ENCODE measurements at regions not wholly inside any gene's neighbourhood (a gene's known extent, or its start where the extent isn't known, plus 50 kb on each side); places are given as distances from the start of the nearest gene placed in this dataset.
"Not testable (repeated sequence)": the region's sequence is repeated elsewhere in the genome, so short reads cannot be mapped to it uniquely, and the experiment has no call there.

GRCh38 chr13:63274772-63275171 is 1859.1 kb upstream of the PCDH20 start:
- no peak for DNase-seq (ENCODE audit: low read depth)
- TF ChIP-seq CTCF (conservative IDR thresholded peaks at IDR 0.05; ENCODE audit: control insufficient read depth, insufficient read depth, low read depth, low read length): no peak
- no peak overlapping the region for H3K4me3 ChIP-seq (ENCODE audit: control insufficient read depth, low read depth, low read length)

- H3K4me3 ChIP-seq (ENCODE audit: control insufficient read depth, low read depth, low read length): no peak overlapping the region
- no peak for DNase-seq (ENCODE audit: low read depth)
- TF ChIP-seq CTCF (conservative IDR thresholded peaks at IDR 0.05; ENCODE audit: control insufficient read depth, insufficient read depth, low read depth, low read length): no peak
Measured at GRCh38 chr13:63249411-63250187, 1834.0 kb upstream of the PCDH20 start.

GRCh38 chr13:63236667-63237396 is 1821.2 kb upstream of the PCDH20 start:
- not testable (repeated sequence) for DNase-seq (ENCODE audit: low read depth)

GRCh38 chr13:63218596-63218995 is 1802.9 kb upstream of the PCDH20 start:
- not testable (repeated sequence) for H3K4me3 ChIP-seq (ENCODE audit: control insufficient read depth, low read depth, low read length); DNase-seq (ENCODE audit: low read depth)

More at GRCh38 chr13:63236667-63237396, 1821.2 kb upstream of the PCDH20 start:
- not testable (repeated sequence) for H3K4me3 ChIP-seq (ENCODE audit: control insufficient read depth, low read depth, low read length)

GRCh38 chr13:63209330-63210017 is 1793.8 kb upstream of the PCDH20 start:
- no peak for TF ChIP-seq CTCF (conservative IDR thresholded peaks at IDR 0.05; ENCODE audit: control insufficient read depth, insufficient read depth, low read depth, low read length)
- H3K4me3 ChIP-seq (ENCODE audit: control insufficient read depth, low read depth, low read length): no peak overlapping the region
- no peak for DNase-seq (ENCODE audit: low read depth)

GRCh38 chr13:63208826-63209225 is 1793.2 kb upstream of the PCDH20 start:
- H3K4me3 ChIP-seq (ENCODE audit: control insufficient read depth, low read depth, low read length): no peak overlapping the region
- TF ChIP-seq CTCF (conservative IDR thresholded peaks at IDR 0.05; ENCODE audit: control insufficient read depth, insufficient read depth, low read depth, low read length): no peak
- peak; percentile 3 for DNase-seq (ENCODE audit: low read depth)

- TF ChIP-seq CTCF (conservative IDR thresholded peaks at IDR 0.05; ENCODE audit: control insufficient read depth, insufficient read depth, low read depth, low read length): no peak
- no peak overlapping the region for H3K4me3 ChIP-seq (ENCODE audit: control insufficient read depth, low read depth, low read length)
- no peak for DNase-seq (ENCODE audit: low read depth)
Measured at GRCh38 chr13:63206461-63206860, 1790.8 kb upstream of the PCDH20 start.

All from fibroblast of mammary gland (primary cell).